RWPE1 (cell line): ENCODE measurements at regions not wholly inside any gene's neighbourhood (a gene's known extent, or its start where the extent isn't known, plus 50 kb on each side); places are given as distances from the start of the nearest gene placed in this dataset.

ENCODE experiments used
- CTCF ChIA-PET: fragments of 350-600 bp; sonication (Branson Sonifier 250); formaldehyde crosslinking; extraction: SDS; loops from one replicate; lab custom pipeline; 2021; lab: Yijun Ruan, JAX
- POLR2A ChIA-PET: fragments of 400-600 bp; formaldehyde crosslinking; extraction: SDS; loops from one replicate; lab custom pipeline; 2020; ENCODE audit warnings: antibody characterized with exemption; ENCODE audit not compliant: low non-redundant PET; lab: Yijun Ruan, JAX
- DNase-seq: peaks from one replicate; pipeline ENCODE4 v3.0.0; 2012; ENCODE audit warnings: low spot score
- H3K27ac ChIP-seq: fragments of 450-650 bp; 2 replicates; pipeline ENCODE4 v1.5.1; 2017
- TF ChIP-seq, protein P1 (sequence below): fragments of 450-650 bp; conservative IDR thresholded peaks from 2 replicates; pipeline ENCODE4 v1.5.1; 2017; ENCODE audit warnings: low read depth, mild to moderate bottlenecking

DNA sequence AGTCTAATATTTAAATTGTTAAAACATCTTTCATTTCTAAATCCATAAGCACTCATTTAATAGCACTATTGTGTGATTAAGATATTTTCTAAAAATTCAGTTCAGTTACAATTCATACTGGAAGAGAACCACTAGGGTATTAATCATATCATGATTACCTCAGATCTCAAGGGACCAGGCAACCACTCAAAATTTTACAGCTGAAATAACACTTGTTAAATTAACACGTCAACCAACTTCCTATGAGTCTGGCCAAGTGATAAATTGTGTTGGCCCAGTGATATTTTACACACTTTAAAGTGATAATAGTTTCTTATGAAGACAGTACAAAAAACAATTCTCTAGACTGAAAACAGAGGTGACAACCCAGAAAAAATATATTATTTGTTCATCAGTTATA is 869.0 kb upstream of the ADGRB3 start:
- ChIA-PET POLR2A (no interaction called here), CTCF (no interaction called here)
- TF ChIP-seq, protein P1, sequence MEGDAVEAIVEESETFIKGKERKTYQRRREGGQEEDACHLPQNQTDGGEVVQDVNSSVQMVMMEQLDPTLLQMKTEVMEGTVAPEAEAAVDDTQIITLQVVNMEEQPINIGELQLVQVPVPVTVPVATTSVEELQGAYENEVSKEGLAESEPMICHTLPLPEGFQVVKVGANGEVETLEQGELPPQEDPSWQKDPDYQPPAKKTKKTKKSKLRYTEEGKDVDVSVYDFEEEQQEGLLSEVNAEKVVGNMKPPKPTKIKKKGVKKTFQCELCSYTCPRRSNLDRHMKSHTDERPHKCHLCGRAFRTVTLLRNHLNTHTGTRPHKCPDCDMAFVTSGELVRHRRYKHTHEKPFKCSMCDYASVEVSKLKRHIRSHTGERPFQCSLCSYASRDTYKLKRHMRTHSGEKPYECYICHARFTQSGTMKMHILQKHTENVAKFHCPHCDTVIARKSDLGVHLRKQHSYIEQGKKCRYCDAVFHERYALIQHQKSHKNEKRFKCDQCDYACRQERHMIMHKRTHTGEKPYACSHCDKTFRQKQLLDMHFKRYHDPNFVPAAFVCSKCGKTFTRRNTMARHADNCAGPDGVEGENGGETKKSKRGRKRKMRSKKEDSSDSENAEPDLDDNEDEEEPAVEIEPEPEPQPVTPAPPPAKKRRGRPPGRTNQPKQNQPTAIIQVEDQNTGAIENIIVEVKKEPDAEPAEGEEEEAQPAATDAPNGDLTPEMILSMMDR = no peak

DNA sequence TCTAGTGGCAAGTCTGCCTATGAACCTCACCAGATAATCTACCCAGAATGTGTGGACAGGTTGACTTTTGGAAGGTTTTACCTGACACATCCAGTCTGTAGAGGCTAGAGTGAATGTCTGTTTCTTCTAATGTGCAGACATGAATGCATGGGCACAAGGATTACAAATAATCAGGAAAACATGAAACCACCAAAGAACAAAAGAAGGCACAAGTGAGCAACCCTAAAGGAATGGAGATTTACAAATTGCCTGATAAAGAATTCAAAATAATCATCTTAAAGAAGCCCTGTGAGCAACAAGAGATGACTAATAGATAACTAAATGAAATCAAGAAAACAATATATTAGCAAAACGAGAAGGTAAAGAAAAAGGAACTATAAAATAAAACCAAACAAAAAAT is 876.1 kb upstream of the ADGRB3 start:
- TF ChIP-seq, protein P1 = no peak
- DNase-seq = peak; percentile 1
- H3K27ac ChIP-seq = no peak overlapping the region
- POLR2A ChIA-PET = no interaction called here
- CTCF ChIA-PET = no interaction called here

More for the DNA sequence above, 869.0 kb upstream of the ADGRB3 start:
- no peak overlapping the region for H3K27ac ChIP-seq
- DNase-seq = no peak

DNA sequence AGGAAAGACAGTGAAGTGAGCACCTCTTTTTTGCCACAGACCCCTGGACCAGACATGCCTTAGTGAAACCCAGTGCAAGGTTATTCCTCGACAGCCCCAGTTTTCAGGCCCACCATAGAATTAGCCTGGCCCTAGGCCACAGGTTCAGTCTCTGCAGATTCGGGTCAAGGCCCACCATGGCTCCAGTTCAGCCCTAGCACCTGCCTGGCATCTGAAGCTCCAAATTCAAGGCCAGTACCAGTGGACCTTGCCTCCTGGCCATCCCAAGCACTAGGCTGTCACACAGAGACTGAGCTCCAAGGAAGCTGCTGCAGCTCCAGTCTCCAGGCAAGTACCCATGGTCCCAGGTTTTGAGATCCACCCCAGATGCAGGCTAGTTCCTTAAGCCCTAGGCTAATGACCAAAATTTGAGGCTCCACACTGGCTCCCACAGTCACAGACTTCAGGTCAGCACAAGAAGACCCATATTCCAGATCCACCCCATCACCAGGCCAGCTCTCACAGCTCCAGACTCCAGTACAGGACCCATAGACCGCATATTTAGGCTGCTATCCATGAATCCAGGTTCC is 877.5 kb upstream of the ADGRB3 start:
- ChIA-PET CTCF (interaction anchor here (0.6 kb wide), 2 partner anchors 62 to 586 kb away, joined by 3 read pairs; no protein-coding TSS in a partner anchor), POLR2A (no interaction called here)
- H3K27ac ChIP-seq = no peak overlapping the region
- TF ChIP-seq, protein P1 = no peak
- DNase-seq = no peak

DNA sequence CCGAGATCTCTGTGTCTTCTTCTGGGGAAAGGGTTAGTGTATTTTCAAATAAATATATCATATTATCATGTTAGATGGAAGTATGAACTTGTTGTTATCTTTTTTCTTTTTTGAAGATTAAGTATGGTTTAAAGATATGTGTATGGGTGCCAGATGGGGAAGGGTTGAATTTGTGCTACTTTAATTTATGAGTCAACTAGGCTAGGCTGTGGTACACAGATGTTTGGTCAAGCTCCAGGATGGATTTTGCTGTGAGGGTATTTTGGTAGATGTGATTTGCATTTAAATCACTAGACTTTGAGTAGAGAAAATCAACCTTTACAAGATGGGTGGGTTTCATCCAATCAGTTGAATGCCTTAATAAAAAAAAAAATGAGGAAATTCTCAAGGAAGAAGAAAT is 886.6 kb upstream of the ADGRB3 start:
- TF ChIP-seq, protein P1 = no peak
- H3K27ac ChIP-seq = no peak overlapping the region
- DNase-seq = no peak
- POLR2A ChIA-PET = no interaction called here
- CTCF ChIA-PET = no interaction called here

DNA sequence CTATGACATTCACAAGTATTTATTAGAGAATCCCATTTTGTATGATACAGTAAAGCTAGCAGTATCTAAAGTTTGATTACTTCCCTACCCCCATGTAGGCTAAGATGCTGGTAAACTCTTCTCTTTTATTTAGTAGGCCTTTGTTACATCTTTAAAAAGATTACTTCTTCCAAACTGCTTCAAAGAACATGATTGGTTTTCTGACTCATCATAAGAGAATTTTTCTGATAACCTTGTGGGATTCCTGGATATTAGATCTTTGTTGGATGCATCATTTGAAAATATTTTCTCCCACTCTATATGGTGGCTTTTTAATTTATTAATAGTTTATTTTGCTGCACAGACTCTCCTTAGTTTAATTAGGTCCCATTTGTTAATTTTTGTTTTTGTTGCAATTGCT is 898.3 kb upstream of the ADGRB3 start:
- DNase-seq = no peak
- CTCF ChIA-PET = interaction anchor here (0.6 kb wide), 1 partner anchor 372 kb away, joined by 5 read pairs; no protein-coding TSS in a partner anchor
- TF ChIP-seq, protein P1 = no peak
- no peak overlapping the region for H3K27ac ChIP-seq
- POLR2A ChIA-PET = no interaction called here

DNA sequence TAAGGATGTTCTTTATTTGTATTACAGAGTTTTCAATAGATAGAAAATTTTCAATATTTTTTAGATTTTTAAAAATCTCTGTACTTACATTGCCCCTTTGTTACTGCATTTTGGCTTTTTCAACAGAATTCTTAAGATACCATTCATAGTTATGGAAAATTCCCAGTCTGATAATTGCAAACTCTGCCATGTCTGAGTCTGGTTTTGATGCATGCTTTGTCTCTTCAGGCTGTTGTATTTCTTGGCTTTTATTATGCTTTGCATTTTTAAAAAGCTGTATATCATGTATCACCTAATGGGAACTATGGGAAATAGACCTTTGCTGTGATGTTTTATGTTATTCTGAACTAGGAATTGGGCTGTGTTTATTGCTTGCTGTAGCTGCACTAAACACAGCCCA is 898.9 kb upstream of the ADGRB3 start:
- TF ChIP-seq, protein P1 = no peak
- H3K27ac ChIP-seq = no peak overlapping the region
- ChIA-PET CTCF (no interaction called here), POLR2A (no interaction called here)
- no peak for DNase-seq

DNA sequence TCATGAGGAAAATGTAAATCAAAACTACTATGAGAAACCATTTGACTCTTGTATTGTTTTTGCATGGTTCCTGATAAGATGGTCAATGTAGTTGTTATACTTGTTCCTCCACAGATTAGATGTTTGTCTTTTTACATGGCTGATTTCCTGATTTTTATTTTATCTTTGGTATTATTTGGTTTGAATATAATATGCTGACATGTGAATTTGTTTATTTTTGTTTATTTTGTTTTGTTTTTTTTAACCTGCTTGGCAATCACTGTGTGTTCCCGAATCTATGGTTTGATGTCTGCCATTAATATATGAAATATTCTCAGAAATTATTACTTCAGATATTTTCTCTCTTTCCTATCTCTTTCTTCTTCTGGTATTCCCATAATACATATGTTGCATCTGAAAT is 899.5 kb upstream of the ADGRB3 start:
- ChIA-PET CTCF (no interaction called here), POLR2A (no interaction called here)
- TF ChIP-seq, protein P1 = no peak
- H3K27ac ChIP-seq = no peak overlapping the region
- no peak for DNase-seq
